Neural progenitor cell (in vitro differentiated cells): ENCODE measurements at regions not wholly inside any gene's neighbourhood (a gene's known extent, or its start where the extent isn't known, plus 50 kb on each side); places are given as distances from the start of the nearest gene placed in this dataset.

Experiments used
- EZH2 ChIP-seq: fragments of 200-600 bp; sonication (generic); IDR thresholded peaks from 2 replicates; pipeline ENCODE4 v1.6.1; 2017; ENCODE audit warnings: antibody characterized with exemption, mild to moderate bottlenecking, moderate library complexity
- EZH2phosphoT487 ChIP-seq: fragments of 200-600 bp; sonication (generic); IDR thresholded peaks from 2 replicates; pipeline ENCODE4 v1.6.1; 2017; ENCODE audit warnings: antibody characterized with exemption
- TF ChIP-seq, protein P1 (sequence below): fragments of 200-600 bp; sonication (generic); IDR thresholded peaks from 2 replicates; pipeline ENCODE4 v1.5.1; 2017; ENCODE audit warnings: antibody characterized with exemption, mild to moderate bottlenecking

DNA sequence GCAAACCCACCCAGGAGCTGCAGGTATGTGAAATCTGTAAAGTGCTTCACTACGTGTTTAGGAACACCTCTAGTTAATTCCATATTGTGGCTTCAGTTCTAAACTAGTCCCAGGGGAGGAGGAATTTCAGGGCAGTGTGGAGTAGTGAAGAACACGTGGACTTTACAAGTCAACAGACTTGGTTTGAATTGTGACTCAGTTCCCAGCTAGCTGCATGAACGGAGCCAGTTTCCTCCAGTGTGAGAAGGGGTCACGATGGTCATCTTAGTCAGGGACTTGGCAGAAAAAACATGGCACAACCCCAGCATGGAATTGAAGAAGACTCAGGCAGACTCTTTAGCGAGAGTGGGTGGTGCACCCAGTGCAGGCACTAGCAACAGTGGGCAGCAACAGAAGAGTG, 175.7 kb upstream of the UBL3 start:
- TF ChIP-seq EZH2 (no peak), EZH2phosphoT487 (no peak)
- TF ChIP-seq, protein P1, sequence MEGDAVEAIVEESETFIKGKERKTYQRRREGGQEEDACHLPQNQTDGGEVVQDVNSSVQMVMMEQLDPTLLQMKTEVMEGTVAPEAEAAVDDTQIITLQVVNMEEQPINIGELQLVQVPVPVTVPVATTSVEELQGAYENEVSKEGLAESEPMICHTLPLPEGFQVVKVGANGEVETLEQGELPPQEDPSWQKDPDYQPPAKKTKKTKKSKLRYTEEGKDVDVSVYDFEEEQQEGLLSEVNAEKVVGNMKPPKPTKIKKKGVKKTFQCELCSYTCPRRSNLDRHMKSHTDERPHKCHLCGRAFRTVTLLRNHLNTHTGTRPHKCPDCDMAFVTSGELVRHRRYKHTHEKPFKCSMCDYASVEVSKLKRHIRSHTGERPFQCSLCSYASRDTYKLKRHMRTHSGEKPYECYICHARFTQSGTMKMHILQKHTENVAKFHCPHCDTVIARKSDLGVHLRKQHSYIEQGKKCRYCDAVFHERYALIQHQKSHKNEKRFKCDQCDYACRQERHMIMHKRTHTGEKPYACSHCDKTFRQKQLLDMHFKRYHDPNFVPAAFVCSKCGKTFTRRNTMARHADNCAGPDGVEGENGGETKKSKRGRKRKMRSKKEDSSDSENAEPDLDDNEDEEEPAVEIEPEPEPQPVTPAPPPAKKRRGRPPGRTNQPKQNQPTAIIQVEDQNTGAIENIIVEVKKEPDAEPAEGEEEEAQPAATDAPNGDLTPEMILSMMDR, result no peak
